ENCODE measurements at regions not wholly inside any gene's neighbourhood (a gene's known extent, or its start where the extent isn't known, plus 50 kb on each side); places are given as distances from the start of the nearest gene placed in this dataset.

DNA sequence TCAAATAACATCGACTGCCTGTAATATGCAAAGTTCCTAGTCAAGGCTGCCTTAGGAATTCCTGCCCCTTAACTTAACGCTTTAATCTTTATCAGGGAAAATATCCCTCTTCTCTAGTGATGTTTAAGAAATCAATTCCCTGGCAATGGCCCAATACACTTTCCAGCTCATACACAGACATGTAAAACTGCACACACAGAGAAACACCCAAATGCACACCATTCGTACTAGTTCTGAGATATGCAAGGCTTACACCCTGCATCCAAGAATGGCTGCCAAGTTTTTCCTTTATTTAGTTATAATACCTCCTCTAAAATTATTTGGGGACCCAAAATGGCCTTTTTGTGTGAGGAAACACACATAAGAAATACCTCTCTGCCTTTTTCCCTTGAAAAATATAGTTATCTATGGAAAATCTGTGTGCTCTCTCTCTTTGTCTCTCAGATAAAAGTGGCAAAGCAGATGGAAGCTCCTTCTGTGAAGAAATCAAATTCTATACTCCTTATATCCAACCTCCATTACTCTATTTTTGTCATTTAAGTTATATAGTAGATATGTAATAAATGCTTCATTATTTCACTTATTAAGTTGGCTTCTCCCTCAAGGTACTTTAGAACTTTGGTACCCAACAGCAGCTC lies 120.0 kb upstream of the MDM1 start:
- DNase-seq, result no peak

DNA sequence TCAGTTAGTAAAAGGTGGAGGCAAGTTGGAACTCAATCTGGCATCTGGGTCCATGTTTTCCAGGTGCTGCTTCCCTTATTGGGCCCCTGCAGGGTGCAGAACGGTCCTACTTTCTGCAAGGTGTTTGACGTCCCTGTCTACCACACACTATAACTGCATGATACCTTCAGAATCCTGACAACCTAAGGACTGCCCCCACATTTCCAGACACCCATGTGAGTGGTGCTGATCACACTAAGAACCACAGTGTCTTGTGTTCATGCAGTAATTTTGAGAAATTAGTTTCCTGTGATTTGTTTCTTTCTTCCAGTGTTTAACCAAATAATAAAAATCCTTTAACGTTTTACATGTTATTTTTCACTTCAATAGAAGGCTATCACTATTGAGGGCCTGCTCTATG lies 121.1 kb upstream of the MDM1 start:
- no peak for DNase-seq

DNA sequence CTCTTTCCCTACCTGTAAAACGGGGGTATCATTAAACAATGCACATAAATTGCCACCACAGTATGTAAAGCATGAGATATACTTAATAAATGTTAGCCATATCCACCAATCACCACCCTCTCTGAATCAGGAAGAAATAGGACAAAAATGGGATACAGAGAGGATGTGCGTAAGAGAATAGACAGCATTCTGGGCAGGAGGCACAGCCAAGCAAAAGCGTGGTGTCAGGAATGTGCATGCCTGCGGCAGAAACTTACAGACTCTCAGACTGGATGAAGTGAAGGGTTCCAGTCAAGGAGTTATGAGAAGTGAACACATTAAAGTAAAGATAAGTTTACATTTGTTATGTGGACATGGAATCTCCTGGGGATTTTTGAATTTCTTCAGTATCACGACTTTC lies 121.7 kb upstream of the MDM1 start:
- no peak for DNase-seq

GRCh38 chr12:68454892-68455291 lies 122.7 kb upstream of the MDM1 start:
- DNase-seq, result no peak

- no peak for DNase-seq
Observed at GRCh38 chr12:68455691-68456345, 123.7 kb upstream of the MDM1 start.

DNA sequence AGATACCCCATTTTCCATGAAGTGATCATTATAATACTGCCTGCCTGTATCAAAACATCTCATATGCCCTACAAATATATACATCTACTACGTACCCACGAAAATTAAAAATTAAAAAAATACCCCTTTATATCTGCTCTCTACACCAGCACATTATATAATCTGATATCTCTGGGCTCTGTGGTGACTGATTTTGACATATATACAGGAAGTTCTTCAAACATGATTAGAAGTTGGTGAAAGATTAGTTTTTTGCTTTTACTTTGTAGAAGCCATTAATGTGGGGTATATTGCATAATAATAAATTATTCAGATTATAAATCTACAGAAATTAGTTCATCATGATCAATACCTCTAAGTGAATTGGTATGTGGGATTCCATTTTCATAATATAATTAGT lies 126.7 kb upstream of the MDM1 start:
- DNase-seq, result no peak

DNA sequence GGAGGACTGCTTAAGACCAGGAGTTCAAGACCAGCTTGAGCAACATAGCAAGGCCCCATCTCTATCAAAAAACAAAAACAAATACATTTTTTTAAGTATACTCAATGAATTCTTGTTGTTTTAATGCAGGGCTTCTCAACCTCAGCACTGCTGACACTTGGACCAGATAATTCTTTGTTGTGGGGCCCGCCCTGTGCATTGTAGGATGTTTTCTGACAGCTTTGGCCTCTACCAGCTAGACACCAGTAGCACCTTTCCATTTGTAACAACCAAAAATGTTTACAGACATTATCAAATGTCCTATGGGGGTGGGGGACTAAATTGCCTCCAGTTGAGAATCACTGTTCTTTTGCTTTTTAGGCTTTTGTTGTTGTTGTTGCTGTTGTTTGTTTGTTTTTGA lies 128.1 kb upstream of the MDM1 start:
- no peak for DNase-seq

GRCh38 chr12:68461645-68462044 lies 129.5 kb upstream of the MDM1 start:
- no peak for DNase-seq

DNA sequence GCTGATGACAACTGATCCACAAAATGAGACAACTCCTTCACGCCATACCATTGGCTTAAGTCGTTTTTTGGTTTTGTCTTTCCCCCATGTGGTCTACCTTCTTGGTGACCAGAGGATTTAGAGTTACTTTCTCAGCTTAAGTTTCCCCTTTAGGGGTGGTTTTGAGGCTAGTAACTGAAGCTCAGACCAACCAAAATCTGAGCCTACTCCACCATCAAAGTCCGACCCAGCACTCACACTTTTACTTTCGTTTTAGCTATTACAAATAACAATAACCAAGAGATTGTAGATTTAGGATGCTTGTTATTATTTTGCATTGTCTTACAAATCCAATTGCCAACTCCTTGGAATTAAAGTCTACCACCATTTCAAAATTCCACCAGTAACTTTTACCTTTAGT lies 130.6 kb upstream of the MDM1 start:
- DNase-seq, result no peak

GRCh38 chr12:68465227-68465626 lies 133.1 kb upstream of the MDM1 start:
- DNase-seq, result no peak

DNA sequence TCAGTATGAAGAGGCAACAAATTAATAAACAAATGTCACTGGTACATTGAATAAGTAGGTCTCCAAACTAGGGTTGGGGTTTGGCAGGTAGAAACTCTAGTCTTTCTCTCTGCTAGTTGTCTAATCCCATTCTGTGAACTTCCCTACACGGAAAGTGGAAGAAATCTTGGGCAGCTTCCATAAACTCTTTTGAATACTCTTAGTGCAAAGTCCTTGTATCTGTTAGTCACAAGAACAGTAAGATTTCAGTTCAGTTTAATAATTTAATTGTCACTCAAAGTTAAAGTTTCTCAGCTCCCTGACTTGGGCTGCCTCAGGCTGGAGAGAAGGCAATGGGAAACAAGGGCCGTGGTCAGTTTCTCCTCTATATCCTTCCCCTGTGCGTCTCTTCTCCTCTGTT lies 135.4 kb upstream of the MDM1 start:
- no peak for DNase-seq

GRCh38 chr12:68468036-68468435 lies 135.9 kb upstream of the MDM1 start:
- DNase-seq, result no peak

DNA sequence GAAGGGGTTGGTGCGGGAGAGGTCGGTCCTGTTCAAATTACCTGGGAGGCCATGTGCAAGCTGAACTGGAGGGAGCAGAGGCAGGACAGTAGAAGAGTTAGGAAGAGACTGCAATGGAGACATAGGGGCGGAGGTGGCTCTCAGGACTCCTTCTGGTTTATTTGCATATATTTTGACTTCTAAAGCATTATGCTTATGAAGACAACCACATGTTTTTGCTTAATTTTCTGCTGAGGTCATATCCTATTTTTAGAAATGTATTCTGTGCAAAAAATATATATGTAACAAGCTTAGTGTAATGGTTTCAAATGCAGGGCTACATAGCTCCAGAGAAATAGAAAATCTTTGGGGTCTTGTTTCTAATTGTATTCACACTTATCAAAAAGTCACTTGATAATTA lies 137.0 kb upstream of the MDM1 start:
- DNase-seq, result no peak

DNA sequence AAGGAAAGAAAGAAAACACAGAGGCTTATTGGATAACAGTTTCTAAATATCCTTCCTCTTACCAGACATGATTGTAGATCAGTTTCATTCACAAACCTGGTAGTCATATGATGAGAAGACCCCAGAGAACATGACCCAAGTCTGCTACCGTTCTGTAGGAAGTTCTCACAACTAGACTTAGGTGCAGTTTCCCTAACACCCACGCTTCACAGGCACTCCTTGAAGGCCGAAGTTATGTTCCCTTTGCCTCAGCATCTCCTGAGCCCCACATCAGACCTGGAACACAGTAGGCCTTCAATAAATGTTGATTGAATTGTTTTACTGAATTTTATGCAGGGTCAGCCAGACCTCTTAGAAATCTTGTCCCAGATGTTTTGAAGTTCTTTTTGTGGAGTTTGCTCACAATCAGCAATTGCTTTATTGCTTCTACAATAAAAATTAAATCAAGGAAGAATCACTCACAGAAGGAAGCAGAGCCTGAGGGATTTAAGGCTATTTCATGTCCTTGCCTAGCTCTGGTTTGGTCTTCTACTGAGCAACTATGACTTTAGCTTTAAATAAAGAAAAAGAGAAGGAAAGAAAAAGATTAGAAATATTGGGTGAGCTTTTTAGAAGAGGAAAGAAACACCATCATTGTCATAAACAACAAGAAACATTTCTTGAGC lies 138.6 kb upstream of the MDM1 start:
- DNase-seq, result no peak

DNA sequence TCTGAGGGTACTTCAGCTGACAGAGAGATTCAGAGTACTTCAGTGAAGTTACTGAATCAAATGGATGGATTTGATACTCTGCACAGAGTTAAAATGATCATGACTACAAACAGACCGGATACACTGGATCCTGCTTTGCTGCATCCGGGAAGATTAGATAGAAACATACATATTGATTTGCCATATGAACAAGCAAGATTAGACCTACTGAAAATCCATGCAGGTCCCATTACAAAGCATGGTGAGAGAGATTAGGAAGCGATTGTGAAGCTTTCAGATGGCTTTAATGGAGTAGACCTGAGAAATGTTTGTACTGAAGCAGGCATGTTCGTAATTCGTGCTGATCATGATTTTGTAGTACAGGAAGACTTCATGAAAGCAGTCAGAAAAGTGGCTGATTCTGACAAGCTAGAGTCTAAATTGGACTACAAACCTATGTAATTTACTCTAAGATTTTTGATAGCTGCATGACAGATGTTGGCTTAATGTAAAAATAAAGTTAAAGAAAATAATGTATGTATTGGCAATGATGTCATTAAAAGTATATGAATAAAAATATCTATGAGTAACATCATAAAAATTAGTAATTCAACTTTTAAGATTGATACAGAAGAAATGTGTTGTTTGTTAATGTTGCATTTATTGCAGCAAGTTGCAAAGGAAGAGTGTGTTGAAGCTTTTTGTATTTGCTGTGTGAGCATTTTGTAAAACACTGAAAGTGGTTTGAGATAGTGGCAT lies 136.1 kb upstream of the RAP1B start:
- no peak for DNase-seq

DNA sequence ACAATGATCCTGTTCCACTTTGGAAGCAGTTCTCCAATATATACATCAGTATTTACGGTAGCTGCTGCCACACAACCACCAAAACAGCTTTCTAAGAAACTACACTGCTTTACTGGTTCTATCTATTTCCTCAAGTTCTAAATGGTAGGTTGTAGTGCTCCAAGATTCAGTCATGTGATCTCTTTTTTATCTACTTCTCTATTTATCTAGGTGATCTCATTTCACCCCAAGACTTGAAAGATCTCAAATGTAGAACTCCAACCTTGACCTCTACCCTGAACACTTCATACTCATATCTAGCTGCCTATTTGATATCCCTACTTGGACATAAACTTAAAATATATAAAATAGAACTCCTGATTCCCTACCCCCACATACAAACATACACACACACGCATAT lies 133.9 kb upstream of the RAP1B start:
- no peak for DNase-seq

GRCh38 chr12:68477261-68477772 lies 133.4 kb upstream of the RAP1B start:
- DNase-seq, result no peak

GRCh38 chr12:68477906-68478305 lies 132.8 kb upstream of the RAP1B start:
- DNase-seq, result no peak

- DNase-seq, result no peak
Observed at GRCh38 chr12:68478516-68479260, 132.0 kb upstream of the RAP1B start.

GRCh38 chr12:68479261-68479895 lies 131.3 kb upstream of the RAP1B start:
- no peak for DNase-seq

DNA sequence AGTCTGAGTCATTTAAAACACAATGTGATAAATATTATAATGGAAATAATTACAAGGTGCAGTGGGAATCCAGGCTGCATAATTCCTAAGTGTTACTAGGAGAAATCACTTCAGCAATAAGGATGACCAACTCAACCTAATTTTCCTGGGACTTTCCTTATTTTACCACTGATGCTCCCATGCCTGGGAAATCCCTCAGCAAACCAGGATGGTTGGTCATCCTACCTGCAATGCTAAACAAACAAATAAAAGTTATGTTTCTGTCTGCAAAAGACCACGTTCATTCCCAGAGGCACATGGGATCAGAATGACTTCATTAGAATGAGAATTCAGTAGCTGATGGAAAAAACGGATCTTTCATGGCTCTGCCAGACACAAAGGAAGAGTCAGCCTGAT lies 130.8 kb upstream of the RAP1B start:
- DNase-seq, result no peak

DNA sequence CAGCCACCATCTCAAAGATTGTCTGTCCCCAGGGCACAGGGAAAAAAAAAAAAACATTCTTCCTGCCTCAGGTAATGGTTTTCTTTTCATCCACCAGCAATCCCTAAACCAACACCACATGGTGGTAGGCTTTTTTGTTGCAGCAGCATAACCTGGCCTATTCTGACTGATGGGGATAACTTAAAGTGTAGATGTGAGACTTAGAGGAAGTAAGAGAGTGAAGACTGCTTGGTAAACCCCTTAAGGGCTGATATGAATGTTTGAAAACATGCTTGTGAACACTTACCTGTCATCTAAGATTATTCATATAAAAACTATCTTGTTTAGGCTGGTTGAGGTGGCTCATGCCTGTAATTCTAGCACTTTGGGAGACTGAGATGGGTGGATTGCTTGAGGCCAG lies 130.2 kb upstream of the RAP1B start:
- no peak for DNase-seq
